ENCODE measurements at regions not wholly inside any gene's neighbourhood (a gene's known extent, or its start where the extent isn't known, plus 50 kb on each side); places are given as distances from the start of the nearest gene placed in this dataset.
"Not testable (repeated sequence)": the region's sequence is repeated elsewhere in the genome, so short reads cannot be mapped to it uniquely, and the experiment has no call there.

GRCh38 chr4:175335331-175335730 is 417.2 kb downstream of the ADAM29 start:
- in situ Hi-C loops (cut with HindIII; ENCODE audit: low pct_ligation_motif_present, low pct_unique_long_range_greater_than_20kb, low sequenced_read_pairs), result no loop called here
- no peak for DNase-seq

GRCh38 chr4:175336570-175336969 is 418.4 kb downstream of the ADAM29 start:
- DNase-seq; in situ Hi-C loops (cut with HindIII; ENCODE audit: low pct_ligation_motif_present, low pct_unique_long_range_greater_than_20kb, low sequenced_read_pairs): not testable (repeated sequence)

DNA sequence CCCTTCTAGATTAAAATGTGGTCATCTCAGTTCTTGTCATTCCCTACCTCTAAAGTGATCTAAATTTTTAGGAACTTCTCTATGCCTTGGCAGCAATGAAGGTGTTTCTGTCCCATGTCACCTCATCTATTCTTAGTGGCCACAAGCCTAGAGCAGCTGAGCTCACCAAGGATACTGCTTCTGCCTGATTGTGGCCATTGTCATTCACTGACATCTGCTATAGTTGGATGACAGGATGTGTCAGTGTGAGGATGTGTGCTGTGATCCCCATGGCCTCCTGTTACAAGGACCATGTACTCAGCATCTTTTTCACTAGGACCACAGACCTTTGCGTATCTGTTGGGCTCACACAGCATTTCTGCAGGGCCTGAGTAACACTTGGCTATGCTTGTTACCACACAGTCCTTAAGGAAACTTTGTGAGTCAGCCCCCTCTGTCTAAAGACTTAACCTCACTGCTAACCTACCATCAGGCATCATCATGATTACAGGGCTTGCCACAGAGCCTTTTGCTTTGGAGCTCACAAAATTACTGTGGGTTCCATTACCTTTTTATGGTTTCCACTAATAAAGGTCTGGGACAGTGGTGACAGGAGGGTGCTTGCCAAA is 421.0 kb downstream of the ADAM29 start:
- in situ Hi-C loops (cut with HindIII; ENCODE audit: low pct_ligation_motif_present, low pct_unique_long_range_greater_than_20kb, low sequenced_read_pairs), result no loop called here
- DNase-seq, result no peak

GRCh38 chr4:175341203-175341755 is 423.1 kb downstream of the ADAM29 start:
- in situ Hi-C loops (cut with HindIII; ENCODE audit: low pct_ligation_motif_present, low pct_unique_long_range_greater_than_20kb, low sequenced_read_pairs), result no loop called here

GRCh38 chr4:175346376-175346775 is 428.2 kb downstream of the ADAM29 start:
- DNase-seq, result no peak
- in situ Hi-C loops (cut with HindIII; ENCODE audit: low pct_ligation_motif_present, low pct_unique_long_range_greater_than_20kb, low sequenced_read_pairs), result no loop called here

More at GRCh38 chr4:175341203-175341755, 423.1 kb downstream of the ADAM29 start:
- no peak for DNase-seq

- in situ Hi-C loops (cut with HindIII; ENCODE audit: low pct_ligation_motif_present, low pct_unique_long_range_greater_than_20kb, low sequenced_read_pairs), result no loop called here
- DNase-seq, result no peak
These were observed 432.1 kb downstream of the ADAM29 start for GRCh38 chr4:175350246-175350645.

DNA sequence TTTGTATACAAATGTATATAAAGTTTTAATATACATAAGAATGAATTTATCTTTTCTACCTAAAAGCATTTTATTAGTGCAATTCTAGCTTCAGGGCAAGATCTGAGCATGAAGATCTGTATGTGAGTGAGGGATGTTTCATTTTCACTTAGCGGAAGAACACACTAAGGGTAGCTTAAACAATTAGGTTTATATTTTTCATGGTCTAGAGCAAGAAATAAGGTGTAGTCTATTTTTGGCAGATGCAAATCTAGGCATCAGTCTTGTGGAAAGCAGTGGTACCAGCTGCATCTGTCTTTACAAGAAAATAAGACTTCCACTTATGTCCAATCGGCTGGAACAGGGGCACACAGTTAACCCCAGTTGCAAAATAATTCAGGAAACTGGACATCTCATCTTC is 433.3 kb downstream of the ADAM29 start:
- in situ Hi-C loops (cut with HindIII; ENCODE audit: low pct_ligation_motif_present, low pct_unique_long_range_greater_than_20kb, low sequenced_read_pairs), result no loop called here

DNA sequence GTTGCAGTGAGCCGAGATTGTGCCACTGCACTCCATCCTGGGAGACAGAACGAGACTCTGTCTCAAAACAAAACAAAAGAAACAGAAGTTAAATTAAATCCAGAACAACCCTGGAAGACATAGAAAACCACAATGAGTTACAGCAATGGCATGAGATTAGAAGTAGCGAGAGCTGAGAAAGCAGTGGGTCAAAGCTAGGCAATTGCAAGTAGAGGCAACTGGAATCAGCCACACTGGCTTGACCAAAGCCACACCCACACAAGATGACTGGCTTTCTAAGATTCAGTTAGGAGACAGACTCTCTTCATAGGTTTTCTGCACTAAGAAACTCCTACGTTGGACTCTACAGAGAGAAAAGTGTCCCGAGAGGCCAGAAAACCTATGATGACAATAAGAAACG is 443.0 kb downstream of the GPM6A start:
- no peak for DNase-seq
- in situ Hi-C loops (cut with HindIII; ENCODE audit: low pct_ligation_motif_present, low pct_unique_long_range_greater_than_20kb, low sequenced_read_pairs), result no loop called here

More for the DNA sequence above, 433.3 kb downstream of the ADAM29 start:
- no peak for DNase-seq

- in situ Hi-C loops (cut with HindIII; ENCODE audit: low pct_ligation_motif_present, low pct_unique_long_range_greater_than_20kb, low sequenced_read_pairs), result no loop called here
- DNase-seq, result no peak
These were observed 441.0 kb downstream of the GPM6A start for GRCh38 chr4:175371091-175371490.

GRCh38 chr4:175373031-175373430 is 439.0 kb downstream of the GPM6A start:
- no peak for DNase-seq
- in situ Hi-C loops (cut with HindIII; ENCODE audit: low pct_ligation_motif_present, low pct_unique_long_range_greater_than_20kb, low sequenced_read_pairs), result no loop called here

GRCh38 chr4:175374459-175374858 is 437.6 kb downstream of the GPM6A start:
- no peak for DNase-seq
- in situ Hi-C loops (cut with HindIII; ENCODE audit: low pct_ligation_motif_present, low pct_unique_long_range_greater_than_20kb, low sequenced_read_pairs), result no loop called here

DNA sequence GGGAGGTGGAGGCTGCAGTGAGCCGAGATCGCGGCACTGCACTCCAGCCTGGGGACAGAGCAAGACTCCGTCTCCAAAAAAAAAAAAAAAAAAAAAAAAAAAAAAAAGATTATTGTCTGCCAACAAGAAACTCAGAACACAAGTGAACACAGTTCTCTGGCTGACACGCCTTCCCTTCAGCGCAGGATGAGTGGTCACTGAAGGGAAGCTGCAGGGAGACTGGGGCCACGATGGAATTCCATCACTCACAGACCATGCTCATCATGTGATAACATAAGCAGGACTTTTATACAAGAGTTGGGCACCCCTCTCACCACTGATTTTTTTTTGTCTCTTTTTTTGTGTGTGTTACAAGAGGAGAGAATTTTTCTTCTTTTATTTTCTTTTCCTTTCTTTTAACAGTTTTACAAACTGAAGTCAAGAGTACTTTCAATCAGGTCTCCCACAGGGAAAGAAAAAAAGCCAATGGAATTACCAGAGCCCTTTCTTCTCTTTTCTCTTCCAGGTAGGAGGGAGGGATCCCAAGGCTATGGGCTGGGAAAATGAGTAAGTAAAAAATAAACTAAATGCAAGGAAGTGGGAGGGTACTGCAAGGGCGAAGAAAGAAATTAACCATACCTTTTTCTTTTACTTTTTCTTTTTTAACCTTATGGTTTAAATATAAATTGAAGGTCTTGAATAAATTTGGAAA is 435.6 kb downstream of the GPM6A start:
- in situ Hi-C loops (cut with HindIII; ENCODE audit: low pct_ligation_motif_present, low pct_unique_long_range_greater_than_20kb, low sequenced_read_pairs), result no loop called here
- no peak for DNase-seq

GRCh38 chr4:175377203-175377602 is 434.9 kb downstream of the GPM6A start:
- in situ Hi-C loops (cut with HindIII; ENCODE audit: low pct_ligation_motif_present, low pct_unique_long_range_greater_than_20kb, low sequenced_read_pairs), result no loop called here
- no peak for DNase-seq

DNA sequence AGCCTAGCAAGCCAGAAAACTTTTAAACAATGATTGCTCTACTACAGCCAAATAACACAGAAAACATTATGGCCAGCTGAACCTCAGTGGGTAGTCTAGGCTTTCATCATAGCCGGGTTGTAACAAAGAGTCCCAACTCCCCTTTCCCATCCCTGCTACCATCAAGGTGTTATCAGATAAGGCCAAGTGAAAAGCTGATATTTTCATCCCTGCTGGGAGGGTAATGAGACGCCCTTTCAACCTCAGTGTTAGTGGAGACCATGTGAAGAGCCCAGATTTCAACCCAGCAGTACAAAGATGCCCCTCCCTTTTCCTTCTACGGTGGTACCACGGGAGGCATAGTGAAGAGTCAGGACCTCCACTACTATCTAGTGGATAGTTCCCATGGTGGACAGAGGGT is 433.7 kb downstream of the GPM6A start:
- in situ Hi-C loops (cut with HindIII; ENCODE audit: low pct_ligation_motif_present, low pct_unique_long_range_greater_than_20kb, low sequenced_read_pairs), result no loop called here
- no peak for DNase-seq

DNA sequence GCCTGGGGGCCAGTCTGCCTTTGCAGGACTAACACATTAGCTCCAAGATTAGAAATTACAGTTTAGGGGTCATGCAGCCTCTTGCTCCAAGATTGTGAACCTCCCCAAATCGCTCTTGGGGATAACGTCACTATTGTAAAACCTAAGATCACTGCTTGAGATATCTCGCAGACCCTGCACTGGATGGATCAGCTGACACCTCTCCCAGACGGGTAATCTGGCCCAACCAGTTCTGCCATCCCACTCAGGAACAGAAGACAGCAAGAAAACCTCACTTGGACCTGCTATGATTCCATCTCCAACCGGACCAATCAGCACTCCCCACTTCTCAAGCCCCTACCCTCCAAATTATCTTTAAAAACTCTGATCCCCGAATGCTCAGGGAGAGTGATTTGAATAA is 431.2 kb downstream of the GPM6A start:
- no peak for DNase-seq
- in situ Hi-C loops (cut with HindIII; ENCODE audit: low pct_ligation_motif_present, low pct_unique_long_range_greater_than_20kb, low sequenced_read_pairs), result no loop called here

DNA sequence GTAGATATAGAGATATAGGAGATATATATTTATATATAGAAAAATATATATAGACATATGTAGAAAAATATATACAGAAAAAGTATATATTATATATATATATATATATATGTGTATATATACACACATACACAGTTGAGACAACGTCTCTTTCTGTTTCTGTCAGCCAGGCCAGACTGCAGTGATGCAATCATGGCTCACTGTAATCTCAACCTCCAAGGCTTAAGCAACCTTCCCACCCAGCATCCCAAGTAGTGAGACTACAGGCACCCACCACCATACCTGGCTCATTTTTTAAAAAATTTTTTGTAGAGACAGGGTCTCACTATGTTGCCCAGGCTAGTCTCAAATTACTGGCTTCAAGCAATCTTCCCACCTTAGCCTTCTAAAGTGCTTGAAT is 426.3 kb downstream of the GPM6A start:
- in situ Hi-C loops (cut with HindIII; ENCODE audit: low pct_ligation_motif_present, low pct_unique_long_range_greater_than_20kb, low sequenced_read_pairs), result no loop called here
- no peak for DNase-seq

GRCh38 chr4:175386776-175387507 is 425.1 kb downstream of the GPM6A start:
- in situ Hi-C loops (cut with HindIII; ENCODE audit: low pct_ligation_motif_present, low pct_unique_long_range_greater_than_20kb, low sequenced_read_pairs), result no loop called here
- no peak for DNase-seq

GRCh38 chr4:175394208-175394607 is 417.9 kb downstream of the GPM6A start:
- in situ Hi-C loops (cut with HindIII; ENCODE audit: low pct_ligation_motif_present, low pct_unique_long_range_greater_than_20kb, low sequenced_read_pairs), result no loop called here

DNA sequence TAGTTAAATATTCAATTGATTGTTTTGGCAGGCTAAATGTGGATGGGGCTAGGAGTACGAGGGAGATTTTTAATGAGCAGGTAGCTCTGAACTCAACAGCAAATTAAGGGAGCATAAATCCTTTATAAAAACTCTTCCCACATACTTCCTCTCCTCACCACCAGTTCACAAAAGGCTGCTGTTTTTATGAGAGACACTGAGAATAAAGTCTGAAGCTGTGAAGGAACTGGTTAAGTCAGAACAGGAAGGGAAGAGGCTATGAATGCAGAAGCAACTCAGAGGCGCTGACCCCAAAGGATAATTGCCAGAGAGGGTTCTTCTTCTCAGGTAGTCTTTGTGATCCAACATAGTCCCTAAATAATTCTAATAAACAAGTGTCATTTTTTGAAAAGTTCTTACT is 406.1 kb downstream of the GPM6A start:
- in situ Hi-C loops (cut with HindIII; ENCODE audit: low pct_ligation_motif_present, low pct_unique_long_range_greater_than_20kb, low sequenced_read_pairs), result no loop called here
- no peak for DNase-seq

More at GRCh38 chr4:175394208-175394607, 417.9 kb downstream of the GPM6A start:
- DNase-seq, result no peak

Data from ACHN (cell line).